Activated naive CD4-positive, alpha-beta T cell treated with anti-CD3 and anti-CD28 coated beads, Interleukin-2, amount 50 U/mL, for 24 hours (primary cell): ENCODE measurements at regions not wholly inside any gene's neighbourhood (a gene's known extent, or its start where the extent isn't known, plus 50 kb on each side); places are given as distances from the start of the nearest gene placed in this dataset.
"Not testable (repeated sequence)": the region's sequence is repeated elsewhere in the genome, so short reads cannot be mapped to it uniquely, and the experiment has no call there.

Experiments used
- H3K27ac Mint-ChIP-seq: one replicate; pipeline ENCODE4 v1.8.0; 2021; ENCODE audit warnings: mild to moderate bottlenecking, mixed read lengths
- H3K27me3 Mint-ChIP-seq: one replicate; pipeline ENCODE4 v1.8.0; 2021; ENCODE audit warnings: mixed read lengths
- H3K36me3 Mint-ChIP-seq: one replicate; pipeline ENCODE4 v1.8.0; 2021; ENCODE audit warnings: mixed read lengths
- H3K4me1 Mint-ChIP-seq: one replicate; pipeline ENCODE4 v1.8.0; 2021; ENCODE audit warnings: mixed read lengths
- H3K4me3 Mint-ChIP-seq: one replicate; pipeline ENCODE4 v1.8.0; 2021; ENCODE audit warnings: mild to moderate bottlenecking, mixed read lengths
- H3K9me3 Mint-ChIP-seq: one replicate; pipeline ENCODE4 v1.8.0; 2021; ENCODE audit warnings: mixed read lengths

DNA sequence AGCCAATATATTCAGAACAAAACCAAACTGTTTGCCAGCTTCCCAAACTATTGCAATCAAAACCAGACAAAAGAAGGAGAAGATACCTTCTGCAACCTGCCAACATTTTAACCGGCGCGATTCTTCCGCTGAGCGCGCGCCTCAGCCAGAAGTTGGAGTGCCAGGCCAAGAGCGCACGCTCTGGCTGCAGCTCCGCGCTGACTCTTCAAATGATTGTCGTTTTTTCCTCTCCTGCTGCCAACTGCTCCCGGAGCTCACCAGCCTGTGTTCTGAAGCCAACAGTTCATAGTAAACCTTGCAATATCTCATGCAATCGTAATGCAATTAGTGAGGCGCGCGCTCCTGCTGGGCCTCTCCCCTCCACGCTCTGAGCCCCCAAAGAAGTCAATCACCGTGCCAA, 259.7 kb upstream of the MGMT start:
- H3K9me3 Mint-ChIP-seq, result no peaks in the 10 kb centered on the region
- no peaks in the 10 kb centered on the region for H3K36me3 Mint-ChIP-seq
- no peak overlapping the region for H3K27ac Mint-ChIP-seq
- no peak overlapping the region for H3K4me3 Mint-ChIP-seq
- no peaks in the 10 kb centered on the region for H3K4me1 Mint-ChIP-seq
- no peaks in the 10 kb centered on the region for H3K27me3 Mint-ChIP-seq

GRCh38 chr10:129210876-129211275, 256.2 kb upstream of the MGMT start:
- Mint-ChIP-seq H3K27me3 (no peaks in the 10 kb centered on the region), H3K4me3 (no peak overlapping the region), H3K27ac (no peak overlapping the region), H3K9me3 (peaks cover 10% of the 10 kb centered on the region), H3K4me1 (no peaks in the 10 kb centered on the region), H3K36me3 (no peaks in the 10 kb centered on the region)

DNA sequence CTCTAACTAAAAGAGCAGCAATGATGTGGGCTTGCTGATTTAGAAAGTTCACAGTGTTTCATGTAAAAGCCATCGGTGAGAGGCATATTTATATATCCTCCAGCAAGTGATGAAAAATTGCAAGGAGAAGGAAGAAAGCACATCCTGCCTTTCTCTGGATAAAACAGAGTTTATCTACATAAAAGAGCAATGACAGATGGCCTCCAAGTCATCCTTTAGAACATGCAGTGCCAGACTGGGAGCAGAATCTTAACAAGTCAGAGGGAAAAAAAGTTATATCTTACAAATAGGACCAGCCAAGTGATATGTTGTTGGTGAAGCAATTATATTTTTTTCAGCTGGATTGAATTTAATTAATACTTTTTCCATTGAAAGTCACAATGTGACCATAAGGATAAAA, 253.8 kb upstream of the MGMT start:
- H3K4me3 Mint-ChIP-seq, result no peak overlapping the region
- H3K4me1 Mint-ChIP-seq, result no peaks in the 10 kb centered on the region
- H3K9me3 Mint-ChIP-seq, result peaks cover 10% of the 10 kb centered on the region
- no peaks in the 10 kb centered on the region for H3K36me3 Mint-ChIP-seq
- no peak overlapping the region for H3K27ac Mint-ChIP-seq
- H3K27me3 Mint-ChIP-seq, result no peaks in the 10 kb centered on the region

GRCh38 chr10:129213996-129214395, 253.0 kb upstream of the MGMT start:
- not testable (repeated sequence) for H3K36me3 Mint-ChIP-seq, H3K27me3 Mint-ChIP-seq, H3K4me1 Mint-ChIP-seq, H3K4me3 Mint-ChIP-seq, H3K27ac Mint-ChIP-seq
- H3K9me3 Mint-ChIP-seq, result peaks cover 10% of the 10 kb centered on the region

GRCh38 chr10:129219364-129219763, 247.7 kb upstream of the MGMT start:
- Mint-ChIP-seq H3K36me3 (peaks cover 2% of the 10 kb centered on the region), H3K27me3 (peaks cover 2% of the 10 kb centered on the region), H3K27ac (no peak overlapping the region), H3K4me1 (no peaks in the 10 kb centered on the region), H3K4me3 (no peak overlapping the region), H3K9me3 (peaks cover 16% of the 10 kb centered on the region)

GRCh38 chr10:129222436-129222835, 244.6 kb upstream of the MGMT start:
- Mint-ChIP-seq H3K4me1 (no peaks in the 10 kb centered on the region), H3K27me3 (peaks cover 2% of the 10 kb centered on the region), H3K4me3 (no peak overlapping the region), H3K9me3 (peaks cover 6% of the 10 kb centered on the region), H3K36me3 (peaks cover 2% of the 10 kb centered on the region), H3K27ac (no peak overlapping the region)

DNA sequence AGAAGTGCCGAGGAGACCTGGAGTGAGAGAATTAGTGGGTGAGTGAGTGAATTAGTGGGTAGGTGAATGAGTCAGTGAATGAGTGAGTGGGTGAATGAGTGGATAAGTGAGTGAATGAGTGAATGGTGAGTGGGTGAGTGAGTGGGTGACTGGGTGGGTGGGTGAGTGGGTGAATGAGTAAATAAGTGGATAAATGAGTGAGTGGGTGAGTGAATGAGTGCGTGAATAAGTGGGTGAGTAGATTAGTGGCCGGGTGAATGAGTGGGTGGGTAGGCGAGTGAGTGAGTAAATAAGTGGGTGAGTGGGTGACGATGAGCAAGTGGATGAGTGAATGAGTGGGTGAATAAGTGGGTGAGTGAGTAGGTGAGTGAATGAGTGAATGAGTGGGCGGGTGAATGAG, 243.7 kb upstream of the MGMT start:
- H3K4me1 Mint-ChIP-seq, result no peaks in the 10 kb centered on the region
- peak overlapping the region; percentile 84 for H3K27ac Mint-ChIP-seq
- peaks cover 6% of the 10 kb centered on the region for H3K9me3 Mint-ChIP-seq
- peaks cover 2% of the 10 kb centered on the region for H3K27me3 Mint-ChIP-seq
- peaks cover 2% of the 10 kb centered on the region for H3K36me3 Mint-ChIP-seq
- no peak overlapping the region for H3K4me3 Mint-ChIP-seq

GRCh38 chr10:129224065-129224464, 243.0 kb upstream of the MGMT start:
- H3K27ac Mint-ChIP-seq, result no peak overlapping the region
- peaks cover 2% of the 10 kb centered on the region for H3K36me3 Mint-ChIP-seq
- peaks cover 2% of the 10 kb centered on the region for H3K27me3 Mint-ChIP-seq
- H3K4me1 Mint-ChIP-seq, result no peaks in the 10 kb centered on the region
- H3K9me3 Mint-ChIP-seq, result peaks cover 6% of the 10 kb centered on the region
- no peak overlapping the region for H3K4me3 Mint-ChIP-seq

- H3K27me3 Mint-ChIP-seq, result no peaks in the 10 kb centered on the region
- no peaks in the 10 kb centered on the region for H3K9me3 Mint-ChIP-seq
- H3K36me3 Mint-ChIP-seq, result no peaks in the 10 kb centered on the region
- no peaks in the 10 kb centered on the region for H3K4me1 Mint-ChIP-seq
- H3K27ac Mint-ChIP-seq, result no peak overlapping the region
- no peak overlapping the region for H3K4me3 Mint-ChIP-seq
These were observed 235.2 kb upstream of the MGMT start for GRCh38 chr10:129231821-129232220.

- no peaks in the 10 kb centered on the region for H3K4me1 Mint-ChIP-seq
- no peaks in the 10 kb centered on the region for H3K36me3 Mint-ChIP-seq
- H3K27me3 Mint-ChIP-seq, result no peaks in the 10 kb centered on the region
- H3K27ac Mint-ChIP-seq, result no peak overlapping the region
- no peaks in the 10 kb centered on the region for H3K9me3 Mint-ChIP-seq
- H3K4me3 Mint-ChIP-seq, result no peak overlapping the region
These were observed 233.5 kb upstream of the MGMT start for GRCh38 chr10:129233351-129234148.

GRCh38 chr10:129236274-129236691, 230.8 kb upstream of the MGMT start:
- Mint-ChIP-seq H3K27ac (no peak overlapping the region), H3K9me3 (no peaks in the 10 kb centered on the region), H3K4me1 (no peaks in the 10 kb centered on the region), H3K4me3 (no peak overlapping the region), H3K36me3 (no peaks in the 10 kb centered on the region), H3K27me3 (no peaks in the 10 kb centered on the region)

DNA sequence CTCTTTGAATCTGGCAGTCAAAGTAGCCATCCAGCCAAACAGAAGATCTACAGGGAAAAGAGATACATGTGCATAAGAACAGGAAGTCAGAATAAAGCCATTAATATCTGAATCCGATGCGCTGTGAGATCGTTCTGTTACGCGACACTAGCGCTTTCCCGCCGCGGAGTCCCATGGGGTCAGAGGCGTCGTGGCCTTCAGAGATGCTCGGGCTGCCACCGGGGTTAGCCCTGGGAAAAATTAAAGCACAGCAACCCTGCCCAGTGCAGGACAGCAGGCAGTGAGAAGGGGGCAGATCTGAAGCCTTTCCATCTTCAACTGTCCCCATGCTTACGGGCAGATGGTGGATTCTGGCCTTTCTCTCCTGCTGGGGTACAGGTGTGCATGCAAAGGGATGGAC, 225.6 kb upstream of the MGMT start:
- no peak overlapping the region for H3K4me3 Mint-ChIP-seq
- no peaks in the 10 kb centered on the region for H3K9me3 Mint-ChIP-seq
- H3K36me3 Mint-ChIP-seq, result no peaks in the 10 kb centered on the region
- H3K4me1 Mint-ChIP-seq, result no peaks in the 10 kb centered on the region
- H3K27ac Mint-ChIP-seq, result no peak overlapping the region
- no peaks in the 10 kb centered on the region for H3K27me3 Mint-ChIP-seq

DNA sequence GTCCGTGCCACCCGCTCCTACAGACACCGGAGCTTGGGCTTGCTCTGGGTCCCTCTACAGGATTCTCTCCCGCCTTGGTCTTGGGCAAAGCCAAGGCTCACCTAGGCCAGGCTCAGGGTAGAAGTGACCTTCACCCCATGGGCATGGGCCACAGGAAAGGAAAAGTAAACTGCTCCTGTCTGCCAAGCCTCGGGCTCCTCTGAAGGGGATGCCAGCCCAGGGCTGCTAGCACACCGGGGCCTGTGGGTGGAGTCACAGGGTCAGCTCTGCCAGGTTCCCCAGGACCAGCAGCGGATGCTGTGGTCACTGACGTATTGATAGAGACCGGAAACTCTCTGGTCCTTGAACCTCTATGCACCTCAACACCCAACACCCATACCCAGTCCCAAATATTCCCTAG, 222.7 kb upstream of the MGMT start:
- Mint-ChIP-seq H3K9me3 (no peaks in the 10 kb centered on the region), H3K36me3 (no peaks in the 10 kb centered on the region), H3K27ac (no peak overlapping the region), H3K4me1 (no peaks in the 10 kb centered on the region), H3K27me3 (peaks cover 1% of the 10 kb centered on the region), H3K4me3 (no peak overlapping the region)

DNA sequence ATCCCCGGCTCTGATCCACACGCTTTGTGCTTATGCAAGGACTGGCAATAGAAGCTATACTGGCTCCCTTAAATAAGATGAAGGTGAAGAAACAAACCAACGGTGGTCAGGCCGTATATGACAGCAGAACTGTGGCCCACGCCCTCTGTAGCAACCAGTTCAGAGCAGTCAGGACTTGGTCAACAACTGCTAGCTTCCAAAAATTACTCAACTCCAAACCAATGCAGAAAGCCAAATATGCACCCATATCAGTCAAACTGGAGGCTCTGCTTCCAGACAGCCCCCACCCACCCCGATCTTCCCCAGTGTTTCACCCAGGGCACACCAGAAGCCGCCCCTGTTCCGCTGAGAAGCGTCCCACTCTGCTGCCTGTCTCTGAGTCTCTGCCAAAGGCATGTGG, 222.3 kb upstream of the MGMT start:
- H3K4me3 Mint-ChIP-seq, result no peak overlapping the region
- H3K36me3 Mint-ChIP-seq, result no peaks in the 10 kb centered on the region
- H3K4me1 Mint-ChIP-seq, result no peaks in the 10 kb centered on the region
- H3K27me3 Mint-ChIP-seq, result peaks cover 1% of the 10 kb centered on the region
- no peaks in the 10 kb centered on the region for H3K9me3 Mint-ChIP-seq
- no peak overlapping the region for H3K27ac Mint-ChIP-seq

DNA sequence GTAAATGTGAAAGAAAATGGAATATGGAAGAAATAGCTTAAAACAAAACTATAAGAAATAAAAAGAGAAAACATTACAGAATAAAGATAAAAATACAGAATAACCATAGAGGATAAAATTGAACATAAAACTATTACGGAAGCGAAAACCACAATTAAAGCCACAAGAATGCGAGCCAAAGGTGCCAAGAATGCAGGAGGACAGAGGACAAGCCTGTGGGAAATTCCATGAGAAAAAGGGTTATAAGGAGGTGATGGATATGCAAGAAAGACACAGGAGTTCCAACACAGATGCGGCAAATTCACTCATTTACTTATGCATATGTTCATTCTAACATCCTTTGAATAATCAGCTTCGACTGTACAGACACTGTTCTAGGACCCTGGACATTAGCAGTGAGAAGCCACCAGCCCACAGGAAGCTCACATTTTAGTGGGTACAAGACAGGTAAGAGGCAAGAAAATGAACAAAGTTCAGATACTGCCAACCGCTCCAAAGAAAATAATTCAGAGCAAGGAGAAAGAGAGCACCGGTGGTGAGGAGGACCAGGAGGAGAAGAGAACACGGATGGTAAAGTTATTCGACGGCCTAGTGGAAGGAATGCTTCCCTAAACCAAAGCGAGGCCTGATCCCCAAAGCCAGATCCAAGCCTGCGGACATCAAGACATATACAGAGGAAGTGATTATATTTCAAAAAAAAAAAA, 213.7 kb upstream of the MGMT start:
- Mint-ChIP-seq H3K36me3 (no peaks in the 10 kb centered on the region), H3K27me3 (peaks cover 5% of the 10 kb centered on the region), H3K27ac (no peak overlapping the region), H3K4me3 (no peak overlapping the region), H3K4me1 (no peaks in the 10 kb centered on the region), H3K9me3 (peaks cover 9% of the 10 kb centered on the region)

GRCh38 chr10:129253865-129254179, 213.2 kb upstream of the MGMT start:
- peaks cover 9% of the 10 kb centered on the region for H3K9me3 Mint-ChIP-seq
- no peaks in the 10 kb centered on the region for H3K4me1 Mint-ChIP-seq

More at GRCh38 chr10:129253865-129254179, 213.2 kb upstream of the MGMT start:
- no peaks in the 10 kb centered on the region for H3K36me3 Mint-ChIP-seq
- H3K4me3 Mint-ChIP-seq, result no peak overlapping the region
- peaks cover 4% of the 10 kb centered on the region for H3K27me3 Mint-ChIP-seq
- no peak overlapping the region for H3K27ac Mint-ChIP-seq
